ENCODE measurements at regions not wholly inside any gene's neighbourhood (a gene's known extent, or its start where the extent isn't known, plus 50 kb on each side); places are given as distances from the start of the nearest gene placed in this dataset.

DNA sequence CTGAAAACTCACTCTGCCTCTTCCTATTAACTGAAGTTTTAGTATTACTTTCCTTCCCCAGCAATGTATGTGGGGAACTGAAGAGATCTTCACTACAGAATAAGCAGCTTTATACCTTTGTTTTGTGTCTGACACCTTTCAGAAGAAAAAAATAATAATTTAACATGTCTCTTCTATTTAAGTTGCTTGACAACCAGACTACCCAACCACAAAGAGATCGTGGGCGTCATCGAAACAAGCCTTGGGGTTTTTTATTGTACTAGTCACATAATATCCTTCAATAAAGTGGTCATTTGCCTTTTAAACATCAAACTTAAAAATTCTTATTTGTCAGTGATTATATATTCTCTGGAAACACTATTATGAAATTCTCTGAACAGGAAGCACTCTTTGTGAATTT is 123.7 kb downstream of the CHD9NB start:
- Histone ChIP-seq H3K4me1 (replicated peaks in 1 of 2; ENCODE audit: control insufficient read depth in 2 of 2, insufficient read depth in 2 of 2, low read length in 2 of 2) (no peaks in the 10 kb centered on the region), H2AFZ (ENCODE audit: low read depth, low read length) (no peak overlapping the region), H3K36me3 (ENCODE audit: control insufficient read depth, insufficient read depth, low read length) (no peaks in the 10 kb centered on the region), H3K79me2 (ENCODE audit: control insufficient read depth, insufficient read depth, low read length) (no peaks in the 10 kb centered on the region), H3K4me3 (no peak overlapping the region), H3K9ac (ENCODE audit: insufficient read depth in 1 of 2, low read depth in 2 of 2, low read length in 2 of 2) (no peak overlapping the region), H4K20me1 (replicated peaks; ENCODE audit: control insufficient read depth, insufficient read depth, low read length) (no peaks in the 10 kb centered on the region), H3K27me3 (ENCODE audit: control insufficient read depth in 2 of 2, insufficient read depth in 2 of 2, low read length in 2 of 2) (no peaks in the 10 kb centered on the region), H3K9me1 (ENCODE audit: control insufficient read depth, insufficient read depth, low read length) (no peaks in the 10 kb centered on the region), H3K4me2 (ENCODE audit: insufficient read depth, low read length) (no peak overlapping the region), H3K27ac (ENCODE audit: extremely low read depth, low read depth, low read length) (no peak overlapping the region), H3K9me3 (replicated peaks; ENCODE audit: control insufficient read depth, insufficient read depth, low read depth, low read length) (no peaks in the 10 kb centered on the region)
- intact Hi-C loops (cut with micrococcal nuclease) (no loop called here), in situ Hi-C loops (cut with MboI) (no loop called here)
- ChIA-PET POLR2A (no interaction called here), CTCF (ENCODE audit: low intra/inter-chr PET ratio) (no interaction called here)
- no peak for DNase-seq (ENCODE audit: extremely low read depth in 1 of 4, low spot score in 3 of 4)
- no peak for ATAC-seq
- BruUV-seq (replicated peaks) = no TSS peak
- TF ChIP-seq FIP1L1 (IDR thresholded peaks at IDR 0.05; ENCODE audit: low read depth, low read length, poor library complexity, severe bottlenecking) (no peak), ID3 (CRISPR knock-in tag; IDR thresholded peaks at IDR 0.05) (no peak), ID3 (tag; IDR thresholded peaks at IDR 0.05) (no peak)
- WGBS (ENCODE audit: insufficient coverage, low coverage, missing lambda C conversion rate) = 0% methylated on average over 3 of the region's 3 CpGs
- no peak for FAIRE-seq

DNA sequence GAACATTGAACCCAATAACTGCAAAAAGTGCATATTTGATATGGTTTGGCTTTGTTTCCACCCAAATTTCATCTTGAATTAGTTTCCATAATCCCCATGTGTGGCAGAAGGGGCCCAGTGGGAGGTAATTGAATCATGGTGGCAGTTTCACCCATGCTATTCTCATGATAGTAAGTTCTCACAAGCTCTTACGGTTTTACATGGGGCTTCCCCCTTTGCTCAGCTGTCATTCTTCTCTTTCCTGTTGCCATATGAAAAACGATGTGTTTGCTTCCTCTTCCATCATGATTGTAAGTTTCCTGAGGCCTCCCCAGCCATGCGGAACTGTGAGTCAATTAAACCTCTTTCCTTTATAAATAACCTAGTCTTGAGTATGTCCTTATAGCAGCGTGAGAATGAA is 127.6 kb downstream of the CHD9NB start:
- Histone ChIP-seq H3K9me3 (replicated peaks; ENCODE audit: control insufficient read depth, insufficient read depth, low read depth, low read length) (no peaks in the 10 kb centered on the region), H3K27me3 (ENCODE audit: control insufficient read depth in 2 of 2, insufficient read depth in 2 of 2, low read length in 2 of 2) (no peaks in the 10 kb centered on the region), H3K4me3 (no peak overlapping the region), H3K9me1 (ENCODE audit: control insufficient read depth, insufficient read depth, low read length) (no peaks in the 10 kb centered on the region), H3K79me2 (ENCODE audit: control insufficient read depth, insufficient read depth, low read length) (no peaks in the 10 kb centered on the region), H4K20me1 (replicated peaks; ENCODE audit: control insufficient read depth, insufficient read depth, low read length) (no peaks in the 10 kb centered on the region), H3K4me2 (ENCODE audit: insufficient read depth, low read length) (no peak overlapping the region), H3K4me1 (replicated peaks in 1 of 2; ENCODE audit: control insufficient read depth in 2 of 2, insufficient read depth in 2 of 2, low read length in 2 of 2) (no peaks in the 10 kb centered on the region), H3K36me3 (ENCODE audit: control insufficient read depth, insufficient read depth, low read length) (no peaks in the 10 kb centered on the region), H3K9ac (ENCODE audit: insufficient read depth in 1 of 2, low read depth in 2 of 2, low read length in 2 of 2) (no peak overlapping the region), H2AFZ (ENCODE audit: low read depth, low read length) (no peak overlapping the region), H3K27ac (ENCODE audit: extremely low read depth, low read depth, low read length) (no peak overlapping the region)
- in situ Hi-C loops (cut with MboI) = no loop called here
- ChIA-PET POLR2A (no interaction called here), CTCF (ENCODE audit: low intra/inter-chr PET ratio) (no interaction called here)
- BruUV-seq (replicated peaks) = no TSS peak
- DNase-seq (ENCODE audit: extremely low read depth in 1 of 4, low spot score in 3 of 4) (no peak), ATAC-seq (no peak), FAIRE-seq (no peak)
- intact Hi-C loops (cut with micrococcal nuclease) = no loop called here
- TF ChIP-seq, protein P1, sequence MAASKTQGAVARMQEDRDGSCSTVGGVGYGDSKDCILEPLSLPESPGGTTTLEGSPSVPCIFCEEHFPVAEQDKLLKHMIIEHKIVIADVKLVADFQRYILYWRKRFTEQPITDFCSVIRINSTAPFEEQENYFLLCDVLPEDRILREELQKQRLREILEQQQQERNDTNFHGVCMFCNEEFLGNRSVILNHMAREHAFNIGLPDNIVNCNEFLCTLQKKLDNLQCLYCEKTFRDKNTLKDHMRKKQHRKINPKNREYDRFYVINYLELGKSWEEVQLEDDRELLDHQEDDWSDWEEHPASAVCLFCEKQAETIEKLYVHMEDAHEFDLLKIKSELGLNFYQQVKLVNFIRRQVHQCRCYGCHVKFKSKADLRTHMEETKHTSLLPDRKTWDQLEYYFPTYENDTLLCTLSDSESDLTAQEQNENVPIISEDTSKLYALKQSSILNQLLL (CRISPR knock-in tag; IDR thresholded peaks at IDR 0.05; ENCODE audit: borderline replicate concordance) = no peak
- TF ChIP-seq POLR2H (tag; IDR thresholded peaks at IDR 0.05; ENCODE audit: low read depth) (no peak), RBM39 (optimal IDR thresholded peaks at IDR 0.05; ENCODE audit: low read depth, low read length) (no peak), MAFK (IDR thresholded peaks at IDR 0.05; ENCODE audit: low read length) (no peak), KHSRP (IDR thresholded peaks at IDR 0.05) (no peak), ZNF134 (CRISPR knock-in tag; conservative IDR thresholded peaks at IDR 0.05) (no peak), L3MBTL2 (IDR thresholded peaks at IDR 0.05) (no peak)
- 1% methylated on average over 4 of the region's 4 CpGs for WGBS (ENCODE audit: insufficient coverage, low coverage, missing lambda C conversion rate)
